GM18909 (cell line): ENCODE measurements at regions not wholly inside any gene's neighbourhood (a gene's known extent, or its start where the extent isn't known, plus 50 kb on each side); places are given as distances from the start of the nearest gene placed in this dataset.
A peak's percentile ranks its signal among the peaks of the same experiment; 100 is the strongest.
"Not testable (repeated sequence)": the region's sequence is repeated elsewhere in the genome, so short reads cannot be mapped to it uniquely, and the experiment has no call there.

Experiments used
- ATAC-seq: cut with Tn5 transposase; IDR thresholded peaks from one replicate; pipeline ENCODE4 v1.9.1; 2021; ENCODE audit warnings: mild to moderate bottlenecking; ENCODE audit not compliant: unreplicated experiment, poor library complexity

GRCh38 chr13:27327633-27328032 lies 57.0 kb downstream of the RASL11A start:
- ATAC-seq, result no peak

- no peak for ATAC-seq
Measured at GRCh38 chr13:27329210-27329609, 58.6 kb downstream of the RASL11A start.

- ATAC-seq, result no peak
Measured at GRCh38 chr13:27334774-27335435, 64.3 kb downstream of the RASL11A start.

GRCh38 chr13:27336014-27336673 lies 65.5 kb downstream of the RASL11A start:
- no peak for ATAC-seq

- ATAC-seq, result no peak
Measured at GRCh38 chr13:27338207-27338606, 67.6 kb downstream of the RASL11A start.

- ATAC-seq, result no peak
Measured at GRCh38 chr13:27338816-27339215, 68.2 kb downstream of the RASL11A start.

- ATAC-seq, result peak; percentile 73
Measured at GRCh38 chr13:27339299-27339698, 68.7 kb downstream of the RASL11A start.

- ATAC-seq, result no peak
Measured at GRCh38 chr13:27341616-27342015, 71.0 kb downstream of the RASL11A start.

GRCh38 chr13:27347211-27347772 lies 76.7 kb downstream of the RASL11A start:
- no peak for ATAC-seq

- no peak for ATAC-seq
Measured at GRCh38 chr13:27348461-27348860, 76.0 kb upstream of the GTF3A start.

GRCh38 chr13:27349458-27349857 lies 75.0 kb upstream of the GTF3A start:
- no peak for ATAC-seq

GRCh38 chr13:27350825-27351224 lies 73.6 kb upstream of the GTF3A start:
- not testable (repeated sequence) for ATAC-seq

GRCh38 chr13:27352698-27353097 lies 71.7 kb upstream of the GTF3A start:
- ATAC-seq, result no peak

GRCh38 chr13:27353166-27353583 lies 71.2 kb upstream of the GTF3A start:
- peak; percentile 99 for ATAC-seq

- ATAC-seq, result no peak
Measured at GRCh38 chr13:27353708-27354107, 70.7 kb upstream of the GTF3A start.

GRCh38 chr13:27354379-27354778 lies 70.0 kb upstream of the GTF3A start:
- no peak for ATAC-seq

GRCh38 chr13:27355894-27356293 lies 68.5 kb upstream of the GTF3A start:
- ATAC-seq, result no peak

GRCh38 chr13:27358420-27358819 lies 66.0 kb upstream of the GTF3A start:
- no peak for ATAC-seq

GRCh38 chr13:27359199-27359821 lies 65.1 kb upstream of the GTF3A start:
- no peak for ATAC-seq

GRCh38 chr13:27360562-27360961 lies 63.9 kb upstream of the GTF3A start:
- no peak for ATAC-seq

GRCh38 chr13:27362064-27362751 lies 62.2 kb upstream of the GTF3A start:
- ATAC-seq, result peak; percentile 84
